Panc1 (cell line): ENCODE measurements at regions not wholly inside any gene's neighbourhood (a gene's known extent, or its start where the extent isn't known, plus 50 kb on each side); places are given as distances from the start of the nearest gene placed in this dataset.
"Not testable (repeated sequence)": the region's sequence is repeated elsewhere in the genome, so short reads cannot be mapped to it uniquely, and the experiment has no call there.

Experiments
- ATAC-seq: fragments of 200-7000 bp; cut with Tn5 transposase; 2 replicates; pipeline ENCODE4 v1.9.1; 2020; ENCODE audit warnings: mild to moderate bottlenecking, moderate library complexity
- BruUV-seq: library from RNA; stranded (reverse); fragments of 400-500 nt; replicated peaks from 2 replicates; lab custom pipeline; 2021; lab: Mats Ljungman, UMichigan
- CTCF ChIA-PET: fragments of 300-600 bp; sonication (Branson Sonifier 250); formaldehyde crosslinking; loops from one replicate; lab custom pipeline; 2022; ENCODE audit warnings: antibody characterized with exemption; lab: Charles Lee
- POLR2A ChIA-PET: fragments of 300-600 bp; sonication (Branson Sonifier 250); formaldehyde crosslinking; loops from one replicate; lab custom pipeline; 2022; ENCODE audit warnings: antibody characterized with exemption; lab: Charles Lee
- DNase-seq: peaks from one replicate; pipeline ENCODE4 v3.0.0-alpha.2; 2010; ENCODE audit warnings: low read depth, low spot score
- H3K27ac ChIP-seq: 2 replicates; pipeline ENCODE4 v1.5.1; 2011; ENCODE audit warnings: mild to moderate bottlenecking, low read length, inconsistent platforms
- H3K27me3 ChIP-seq: fragments of 200-500 bp; sonication (Bioruptor generic); 2 replicates; pipeline ENCODE4 v1.6.0; 2014; ENCODE audit warnings: low read length, inconsistent platforms; ENCODE audit not compliant: control insufficient read depth, insufficient read depth
- H3K36me3 ChIP-seq: fragments of 200-500 bp; sonication (Bioruptor generic); 2 replicates; pipeline ENCODE4 v1.5.1; 2014; ENCODE audit warnings: inconsistent platforms, mild to moderate bottlenecking, low read length, moderate library complexity; ENCODE audit not compliant: control insufficient read depth, insufficient read depth
- H3K4me1 ChIP-seq: 2 replicates; pipeline ENCODE4 v1.5.1; 2011; ENCODE audit warnings: inconsistent platforms, mild to moderate bottlenecking, low read length, moderate library complexity; ENCODE audit not compliant: control insufficient read depth, insufficient read depth
- H3K4me3 ChIP-seq, 2 experiments: 2 replicates each; pipeline ENCODE4 v1.5.1; 2011 to 2012; ENCODE audit warnings: low read depth in 2 of 2, low read length in 2 of 2, mild to moderate bottlenecking in 2 of 2, inconsistent platforms in 1 of 2, moderate library complexity in 1 of 2
- H3K9me3 ChIP-seq: fragments of 200-500 bp; sonication (Bioruptor generic); 2 replicates; pipeline ENCODE4 v1.5.1; 2014; ENCODE audit warnings: low read depth, mild to moderate bottlenecking, inconsistent platforms, low read length, moderate library complexity; ENCODE audit not compliant: control insufficient read depth, insufficient read depth
- POLR2AphosphoS5 ChIP-seq: IDR thresholded peaks from 2 replicates; pipeline ENCODE4 v1.6.1; 2012; ENCODE audit warnings: mild to moderate bottlenecking, low read depth, low read length, moderate library complexity
- SIN3A ChIP-seq: IDR thresholded peaks from 2 replicates; pipeline ENCODE4 v1.6.1; 2012; ENCODE audit warnings: low read depth, mild to moderate bottlenecking, low read length, moderate library complexity, borderline replicate concordance; ENCODE audit not compliant: insufficient read depth
- TCF7L2 ChIP-seq: IDR thresholded peaks from 2 replicates; pipeline ENCODE4 v1.6.1; 2011; ENCODE audit warnings: mild to moderate bottlenecking, low read depth, low read length, inconsistent platforms
- in situ Hi-C: cut with HindIII; loops from 2 replicates; pipeline ENCODE4 v1.10.0; 2016; ENCODE audit warnings: low sequenced_read_pairs, low pct_unique_long_range_greater_than_20kb
- intact Hi-C: fragments of 100-400 bp; cut with micrococcal nuclease; formaldehyde crosslinking; loops from one replicate; pipeline ENCODE4 v1.10.0; 2022; ENCODE audit not compliant: unreplicated experiment
- TF ChIP-seq, protein P1 (sequence below): fragments of 450-650 bp; IDR thresholded peaks from 2 replicates; pipeline ENCODE4 v1.5.1; 2017; ENCODE audit warnings: mild to moderate bottlenecking
- TF ChIP-seq, protein P2 (sequence below), 2 experiments: IDR thresholded peaks; 2 replicates each; pipeline ENCODE4 v1.6.1; 2011 to 2012; ENCODE audit warnings: low read depth in 2 of 2, control low read depth in 1 of 2, low read length in 1 of 2, mild to moderate bottlenecking in 1 of 2, moderate library complexity in 1 of 2; ENCODE audit not compliant: insufficient read depth in 1 of 2

DNA sequence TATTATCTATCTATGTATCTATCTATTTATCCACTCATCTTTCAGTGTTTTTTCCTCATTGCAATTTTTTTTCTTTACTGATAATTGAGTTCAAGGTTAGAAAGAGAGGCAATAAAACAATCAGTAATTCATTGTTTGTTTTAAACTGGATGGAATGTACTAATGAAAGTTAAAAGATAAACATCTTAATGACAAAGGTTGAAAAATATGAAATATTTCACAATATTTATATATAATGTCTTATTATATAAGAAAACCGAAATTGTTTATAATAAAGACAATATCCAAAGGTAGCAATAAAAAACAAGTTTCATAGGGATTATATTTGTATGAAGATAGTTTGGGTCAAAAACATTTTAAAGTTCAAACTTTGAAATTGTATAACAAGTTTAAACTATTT is 1015.5 kb upstream of the MIR17HG start:
- DNase-seq (no peak), ATAC-seq (no peak)
- POLR2A ChIA-PET, result no interaction called here
- TF ChIP-seq, protein P1, sequence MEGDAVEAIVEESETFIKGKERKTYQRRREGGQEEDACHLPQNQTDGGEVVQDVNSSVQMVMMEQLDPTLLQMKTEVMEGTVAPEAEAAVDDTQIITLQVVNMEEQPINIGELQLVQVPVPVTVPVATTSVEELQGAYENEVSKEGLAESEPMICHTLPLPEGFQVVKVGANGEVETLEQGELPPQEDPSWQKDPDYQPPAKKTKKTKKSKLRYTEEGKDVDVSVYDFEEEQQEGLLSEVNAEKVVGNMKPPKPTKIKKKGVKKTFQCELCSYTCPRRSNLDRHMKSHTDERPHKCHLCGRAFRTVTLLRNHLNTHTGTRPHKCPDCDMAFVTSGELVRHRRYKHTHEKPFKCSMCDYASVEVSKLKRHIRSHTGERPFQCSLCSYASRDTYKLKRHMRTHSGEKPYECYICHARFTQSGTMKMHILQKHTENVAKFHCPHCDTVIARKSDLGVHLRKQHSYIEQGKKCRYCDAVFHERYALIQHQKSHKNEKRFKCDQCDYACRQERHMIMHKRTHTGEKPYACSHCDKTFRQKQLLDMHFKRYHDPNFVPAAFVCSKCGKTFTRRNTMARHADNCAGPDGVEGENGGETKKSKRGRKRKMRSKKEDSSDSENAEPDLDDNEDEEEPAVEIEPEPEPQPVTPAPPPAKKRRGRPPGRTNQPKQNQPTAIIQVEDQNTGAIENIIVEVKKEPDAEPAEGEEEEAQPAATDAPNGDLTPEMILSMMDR, result no peak
- TF ChIP-seq TCF7L2 (no peak), SIN3A (no peak), POLR2AphosphoS5 (no peak)
- TF ChIP-seq, protein P2, sequence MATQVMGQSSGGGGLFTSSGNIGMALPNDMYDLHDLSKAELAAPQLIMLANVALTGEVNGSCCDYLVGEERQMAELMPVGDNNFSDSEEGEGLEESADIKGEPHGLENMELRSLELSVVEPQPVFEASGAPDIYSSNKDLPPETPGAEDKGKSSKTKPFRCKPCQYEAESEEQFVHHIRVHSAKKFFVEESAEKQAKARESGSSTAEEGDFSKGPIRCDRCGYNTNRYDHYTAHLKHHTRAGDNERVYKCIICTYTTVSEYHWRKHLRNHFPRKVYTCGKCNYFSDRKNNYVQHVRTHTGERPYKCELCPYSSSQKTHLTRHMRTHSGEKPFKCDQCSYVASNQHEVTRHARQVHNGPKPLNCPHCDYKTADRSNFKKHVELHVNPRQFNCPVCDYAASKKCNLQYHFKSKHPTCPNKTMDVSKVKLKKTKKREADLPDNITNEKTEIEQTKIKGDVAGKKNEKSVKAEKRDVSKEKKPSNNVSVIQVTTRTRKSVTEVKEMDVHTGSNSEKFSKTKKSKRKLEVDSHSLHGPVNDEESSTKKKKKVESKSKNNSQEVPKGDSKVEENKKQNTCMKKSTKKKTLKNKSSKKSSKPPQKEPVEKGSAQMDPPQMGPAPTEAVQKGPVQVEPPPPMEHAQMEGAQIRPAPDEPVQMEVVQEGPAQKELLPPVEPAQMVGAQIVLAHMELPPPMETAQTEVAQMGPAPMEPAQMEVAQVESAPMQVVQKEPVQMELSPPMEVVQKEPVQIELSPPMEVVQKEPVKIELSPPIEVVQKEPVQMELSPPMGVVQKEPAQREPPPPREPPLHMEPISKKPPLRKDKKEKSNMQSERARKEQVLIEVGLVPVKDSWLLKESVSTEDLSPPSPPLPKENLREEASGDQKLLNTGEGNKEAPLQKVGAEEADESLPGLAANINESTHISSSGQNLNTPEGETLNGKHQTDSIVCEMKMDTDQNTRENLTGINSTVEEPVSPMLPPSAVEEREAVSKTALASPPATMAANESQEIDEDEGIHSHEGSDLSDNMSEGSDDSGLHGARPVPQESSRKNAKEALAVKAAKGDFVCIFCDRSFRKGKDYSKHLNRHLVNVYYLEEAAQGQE (IDR thresholded peaks at IDR 0.05; ENCODE audit: insufficient read depth in 1 of 2, low read depth in 2 of 2, low read length in 1 of 2), result no peak
- H3K4me1 ChIP-seq, result no peaks in the 10 kb centered on the region
- H3K4me3 ChIP-seq, result no peak overlapping the region
- H3K9me3 ChIP-seq, result no peaks in the 10 kb centered on the region
- CTCF ChIA-PET, result no interaction called here
- H3K27ac ChIP-seq, result no peak overlapping the region
- BruUV-seq, result no TSS peak
- in situ Hi-C loops, result no loop called here
- no peaks in the 10 kb centered on the region for H3K27me3 ChIP-seq
- intact Hi-C loops, result no loop called here
- H3K36me3 ChIP-seq, result no peaks in the 10 kb centered on the region

DNA sequence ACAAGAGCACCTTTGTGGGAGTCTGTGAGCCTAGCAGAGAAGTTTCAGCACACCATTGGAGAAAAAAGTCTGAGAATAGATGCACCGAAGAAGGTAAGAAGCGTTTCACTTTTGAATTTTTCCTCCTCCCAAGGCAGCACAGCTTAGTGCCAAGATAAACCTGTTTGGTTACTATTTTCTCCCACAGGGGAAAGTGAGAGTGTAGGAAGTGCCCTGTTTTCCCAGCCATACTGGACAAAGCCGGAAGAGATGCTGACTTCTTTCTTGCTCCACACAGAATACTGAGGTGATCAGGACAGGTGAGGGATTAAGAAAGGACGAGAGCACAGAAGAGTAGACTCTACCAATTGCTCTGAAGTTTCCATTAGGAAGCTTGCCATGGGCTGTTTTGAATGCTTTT is 1011.0 kb upstream of the MIR17HG start:
- Histone ChIP-seq H3K36me3 (no peaks in the 10 kb centered on the region), H3K27me3 (no peaks in the 10 kb centered on the region), H3K9me3 (no peaks in the 10 kb centered on the region), H3K27ac (no peak overlapping the region), H3K4me3 (no peak overlapping the region), H3K4me1 (no peaks in the 10 kb centered on the region)
- intact Hi-C loops, result no loop called here
- no TSS peak for BruUV-seq
- ChIA-PET POLR2A (no interaction called here), CTCF (no interaction called here)
- TF ChIP-seq, protein P2 (IDR thresholded peaks at IDR 0.05; ENCODE audit: insufficient read depth in 1 of 2, low read depth in 2 of 2, low read length in 1 of 2), result no peak
- TF ChIP-seq, protein P1, result no peak
- TF ChIP-seq POLR2AphosphoS5, result no peak
- no peak for TF ChIP-seq SIN3A
- no peak for TF ChIP-seq TCF7L2
- in situ Hi-C loops, result no loop called here
- no peak for ATAC-seq
- no peak for DNase-seq

DNA sequence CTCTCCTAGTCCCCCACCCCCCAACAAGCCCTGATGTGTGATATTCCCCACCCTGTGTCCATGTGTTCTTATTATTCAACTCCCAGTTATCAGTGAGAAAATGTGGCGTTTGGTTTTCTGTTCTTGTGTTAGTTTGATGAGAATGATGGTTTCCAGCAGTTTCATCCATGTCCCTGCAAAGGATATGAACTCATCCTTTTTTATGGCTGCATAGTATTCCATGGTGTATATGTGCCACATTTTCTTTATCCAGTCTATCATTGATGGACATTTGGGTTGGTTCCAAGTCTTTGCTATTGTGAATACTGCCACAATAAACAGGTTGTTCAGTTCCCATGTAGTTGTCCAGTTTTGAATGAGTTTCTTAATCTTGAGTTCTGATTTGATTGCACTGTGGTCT is 1006.1 kb upstream of the MIR17HG start:
- H3K9me3 ChIP-seq, BruUV-seq, H3K4me3 ChIP-seq, H3K27ac ChIP-seq, in situ Hi-C loops, intact Hi-C loops, DNase-seq, H3K27me3 ChIP-seq, H3K4me1 ChIP-seq, CTCF ChIA-PET, H3K36me3 ChIP-seq, ATAC-seq, POLR2A ChIA-PET: not testable (repeated sequence)
